Nephron (organoid): ENCODE measurements at regions not wholly inside any gene's neighbourhood (a gene's known extent, or its start where the extent isn't known, plus 50 kb on each side); places are given as distances from the start of the nearest gene placed in this dataset.

Experiments
- H3K27ac Mint-ChIP-seq, 3 experiments: 2 replicates each; pipeline ENCODE4 v1.8.0; 2020; ENCODE audit warnings: mixed read lengths in 3 of 3, mild to moderate bottlenecking in 2 of 3, moderate library complexity in 1 of 3
- H3K27me3 Mint-ChIP-seq: 2 replicates; pipeline ENCODE4 v1.8.0; 2021; ENCODE audit warnings: low read depth, mild to moderate bottlenecking, moderate library complexity, mixed read lengths
- H3K36me3 Mint-ChIP-seq: 2 replicates; pipeline ENCODE4 v1.8.0; 2020; ENCODE audit warnings: low read depth, mixed read lengths
- H3K4me1 Mint-ChIP-seq: 2 replicates; pipeline ENCODE4 v1.8.0; 2020; ENCODE audit warnings: mixed read lengths
- H3K4me3 Mint-ChIP-seq, 3 experiments: 2 replicates each; pipeline ENCODE4 v1.8.0; 2020; ENCODE audit warnings: mild to moderate bottlenecking in 3 of 3, mixed read lengths in 3 of 3, moderate library complexity in 2 of 3
- H3K9me3 Mint-ChIP-seq: 2 replicates; pipeline ENCODE4 v1.8.0; 2020; ENCODE audit warnings: mixed read lengths
- CTCF ChIP-seq, 3 experiments: fragments of 200-600 bp; sonication (generic); IDR thresholded peaks; one replicate each; pipeline ENCODE4 v1.5.0; 2021; ENCODE audit warnings: antibody characterized with exemption in 3 of 3; ENCODE audit not compliant: unreplicated experiment in 3 of 3

DNA sequence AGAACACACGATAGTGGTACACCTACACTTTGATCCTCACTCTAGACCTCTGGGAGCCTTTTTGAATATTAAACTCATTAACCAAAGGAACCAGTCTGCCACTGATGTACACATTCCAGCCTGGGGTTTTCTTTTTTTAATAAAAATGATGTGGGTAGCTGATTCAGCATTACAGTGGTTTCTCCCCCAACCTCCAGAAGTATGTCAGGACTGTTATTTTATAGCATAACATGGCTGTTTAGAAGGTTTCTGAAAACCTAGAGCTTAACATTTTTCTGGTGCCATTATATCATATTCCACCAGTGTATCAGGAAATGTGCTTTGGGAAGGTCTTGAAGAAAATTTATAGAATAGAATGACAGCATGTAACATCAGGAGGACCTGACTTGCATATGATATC is 540.9 kb upstream of the WWC1 start:
- no peaks in the 10 kb centered on the region for H3K9me3 Mint-ChIP-seq
- no peaks in the 10 kb centered on the region for H3K27me3 Mint-ChIP-seq
- H3K36me3 Mint-ChIP-seq = no peaks in the 10 kb centered on the region
- no peak for TF ChIP-seq CTCF (IDR thresholded peaks at IDR 0.05; ENCODE audit: unreplicated experiment in 3 of 3)
- peak overlapping the region in 2 of 3 experiments; percentile 29 to 48 for H3K27ac Mint-ChIP-seq
- H3K4me3 Mint-ChIP-seq = no peak overlapping the region
- H3K4me1 Mint-ChIP-seq = no peaks in the 10 kb centered on the region

DNA sequence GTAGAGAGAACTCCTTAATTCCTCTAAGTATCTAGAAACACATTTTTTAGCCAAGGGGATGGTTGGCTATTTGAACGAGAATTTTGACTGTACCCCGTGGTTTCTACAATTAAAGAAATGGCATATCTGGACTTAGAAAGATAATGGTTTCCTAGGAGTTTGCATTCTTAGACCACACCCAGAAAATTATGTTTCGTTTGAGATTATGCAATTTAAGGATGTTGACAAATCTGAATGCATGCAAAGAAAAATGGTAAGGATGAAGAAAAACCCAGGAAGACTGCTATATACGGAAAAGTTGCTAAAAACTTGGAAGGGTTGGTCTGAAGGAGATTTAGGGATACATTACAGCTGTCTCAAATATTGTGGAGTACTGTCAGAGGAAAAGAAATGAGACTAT is 538.5 kb upstream of the WWC1 start:
- Mint-ChIP-seq H3K36me3 (no peaks in the 10 kb centered on the region), H3K9me3 (no peaks in the 10 kb centered on the region), H3K4me1 (no peaks in the 10 kb centered on the region)

DNA sequence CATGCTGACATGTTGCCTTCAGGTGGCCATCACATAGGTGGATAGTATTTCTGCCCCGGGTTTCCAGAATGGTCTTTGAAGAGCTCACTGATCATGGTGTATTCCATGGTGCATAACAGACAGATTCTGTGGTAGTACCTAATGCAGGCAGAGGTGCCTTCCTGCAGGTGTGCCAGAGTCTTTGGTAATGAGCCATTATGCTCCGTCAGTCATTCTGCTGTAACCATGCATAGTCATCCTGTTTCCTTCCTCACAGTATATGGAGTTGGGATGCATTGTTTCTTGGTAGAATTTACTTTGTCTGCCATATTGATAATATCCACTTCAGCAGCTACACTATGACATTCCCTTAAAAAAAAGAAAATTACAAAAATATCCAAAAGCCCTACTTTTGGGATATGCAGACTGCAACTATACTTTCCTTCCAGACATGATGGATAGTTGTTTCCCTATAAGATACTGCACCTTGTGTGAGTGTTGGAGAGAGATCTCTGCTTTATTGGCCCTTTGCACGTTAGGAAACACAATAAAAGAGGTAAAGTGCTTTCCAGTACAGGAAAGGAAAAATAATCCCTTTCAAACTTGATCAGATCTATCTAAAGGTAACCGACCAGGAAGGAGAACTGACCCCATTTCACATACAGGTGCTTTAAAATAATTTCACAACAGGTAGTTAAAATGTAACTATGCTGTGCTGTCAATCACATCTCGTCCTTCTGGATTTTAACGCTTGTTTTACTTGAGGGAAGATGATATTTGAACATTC is 537.5 kb upstream of the WWC1 start:
- no peak overlapping the region for H3K4me3 Mint-ChIP-seq

More for the DNA sequence above, 538.5 kb upstream of the WWC1 start:
- Mint-ChIP-seq H3K4me3 (no peak overlapping the region), H3K27me3 (no peaks in the 10 kb centered on the region), H3K27ac (no peak overlapping the region)
- TF ChIP-seq CTCF (IDR thresholded peaks at IDR 0.05; ENCODE audit: unreplicated experiment in 3 of 3) = no peak

DNA sequence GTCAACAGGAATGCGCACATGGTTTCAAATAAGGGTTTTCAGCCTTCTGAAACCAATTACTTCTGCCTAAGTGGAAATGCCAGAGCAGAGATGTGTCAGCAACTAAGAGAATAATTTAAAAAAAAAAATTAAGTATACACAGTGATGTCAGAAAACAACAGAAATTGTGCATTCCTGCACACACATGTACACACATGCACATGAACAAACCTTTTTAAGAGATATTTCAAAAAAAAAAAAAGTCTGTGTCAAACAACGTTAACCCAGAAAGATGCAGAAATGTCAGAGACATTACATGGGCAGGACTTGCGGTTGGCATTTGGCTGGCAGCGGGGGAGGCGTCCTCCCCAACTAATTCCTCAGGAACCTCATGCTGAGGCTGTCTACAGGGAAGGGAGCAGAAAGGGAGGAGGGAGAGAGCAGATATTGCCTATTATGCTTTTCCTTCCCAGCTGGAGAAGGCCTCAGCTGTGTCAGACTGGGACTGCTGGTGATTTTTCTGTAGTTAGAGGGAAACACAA is 536.9 kb upstream of the WWC1 start:
- no peaks in the 10 kb centered on the region for H3K9me3 Mint-ChIP-seq
- TF ChIP-seq CTCF (IDR thresholded peaks at IDR 0.05; ENCODE audit: unreplicated experiment in 3 of 3) = no peak
- H3K36me3 Mint-ChIP-seq = no peaks in the 10 kb centered on the region
- peak overlapping the region; percentile 38 to 67 (median 45) for H3K4me3 Mint-ChIP-seq
- H3K4me1 Mint-ChIP-seq = no peaks in the 10 kb centered on the region
- H3K27me3 Mint-ChIP-seq = no peaks in the 10 kb centered on the region
- peak overlapping the region; percentile 48 to 85 (median 84) for H3K27ac Mint-ChIP-seq

More for the DNA sequence above, 537.5 kb upstream of the WWC1 start:
- H3K27me3 Mint-ChIP-seq = no peaks in the 10 kb centered on the region
- no peak for TF ChIP-seq CTCF (IDR thresholded peaks at IDR 0.05; ENCODE audit: unreplicated experiment in 3 of 3)
- H3K4me1 Mint-ChIP-seq = no peaks in the 10 kb centered on the region
- peak overlapping the region in 1 of 3 experiments; percentile 84 for H3K27ac Mint-ChIP-seq
- H3K9me3 Mint-ChIP-seq = no peaks in the 10 kb centered on the region
- no peaks in the 10 kb centered on the region for H3K36me3 Mint-ChIP-seq

DNA sequence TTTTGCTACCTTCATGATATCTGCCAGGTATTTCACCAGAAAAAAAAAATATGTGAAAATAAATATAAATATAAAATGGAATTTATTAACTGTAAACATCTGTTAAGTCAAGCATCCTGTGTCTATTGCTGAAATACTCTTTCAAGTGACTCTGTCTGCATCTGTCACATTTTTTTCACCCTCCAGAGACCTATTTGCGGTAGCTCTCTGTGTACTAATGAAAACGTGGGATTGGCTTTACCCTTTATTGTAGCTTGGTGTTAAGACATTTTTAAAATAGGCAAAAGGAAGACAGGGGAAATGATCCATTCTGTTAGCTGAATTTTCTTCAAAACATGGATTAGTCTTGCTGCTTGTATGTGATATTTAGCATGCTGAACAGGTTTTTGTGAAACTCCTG is 536.0 kb upstream of the WWC1 start:
- Mint-ChIP-seq H3K36me3 (no peaks in the 10 kb centered on the region), H3K27me3 (no peaks in the 10 kb centered on the region), H3K27ac (peak overlapping the region; percentile 33 to 48 (median 42)), H3K4me3 (peak overlapping the region in 1 of 3 experiments; percentile 43), H3K4me1 (no peaks in the 10 kb centered on the region), H3K9me3 (no peaks in the 10 kb centered on the region)
- TF ChIP-seq CTCF (IDR thresholded peaks at IDR 0.05; ENCODE audit: unreplicated experiment in 3 of 3) = no peak
